Ishikawa (cell line): ENCODE measurements at regions not wholly inside any gene's neighbourhood (a gene's known extent, or its start where the extent isn't known, plus 50 kb on each side); places are given as distances from the start of the nearest gene placed in this dataset.
A peak's percentile ranks its signal among the peaks of the same experiment; 100 is the strongest.

Experiments used
- CEBPB ChIP-seq: IDR thresholded peaks from 2 replicates; pipeline ENCODE4 v1.6.1; 2012
- EP300 ChIP-seq: IDR thresholded peaks from 2 replicates; pipeline ENCODE4 v1.6.1; 2012; ENCODE audit warnings: borderline replicate concordance
- RAD21 ChIP-seq: IDR thresholded peaks from 2 replicates; pipeline ENCODE4 v1.6.1; 2012; ENCODE audit warnings: low read depth
- TAF1 ChIP-seq: IDR thresholded peaks from 2 replicates; pipeline ENCODE4 v1.6.1; 2012; ENCODE audit warnings: low read depth, mild to moderate bottlenecking
- ZBTB7A ChIP-seq: IDR thresholded peaks from 2 replicates; pipeline ENCODE4 v1.6.1; 2012; ENCODE audit warnings: low read depth
- TF ChIP-seq, protein P1 (sequence below): IDR thresholded peaks from 2 replicates; pipeline ENCODE4 v1.6.1; 2012
- TF ChIP-seq, protein P2 (sequence below): IDR thresholded peaks from 2 replicates; pipeline ENCODE4 v1.6.1; 2012; ENCODE audit warnings: low read depth, mild to moderate bottlenecking

DNA sequence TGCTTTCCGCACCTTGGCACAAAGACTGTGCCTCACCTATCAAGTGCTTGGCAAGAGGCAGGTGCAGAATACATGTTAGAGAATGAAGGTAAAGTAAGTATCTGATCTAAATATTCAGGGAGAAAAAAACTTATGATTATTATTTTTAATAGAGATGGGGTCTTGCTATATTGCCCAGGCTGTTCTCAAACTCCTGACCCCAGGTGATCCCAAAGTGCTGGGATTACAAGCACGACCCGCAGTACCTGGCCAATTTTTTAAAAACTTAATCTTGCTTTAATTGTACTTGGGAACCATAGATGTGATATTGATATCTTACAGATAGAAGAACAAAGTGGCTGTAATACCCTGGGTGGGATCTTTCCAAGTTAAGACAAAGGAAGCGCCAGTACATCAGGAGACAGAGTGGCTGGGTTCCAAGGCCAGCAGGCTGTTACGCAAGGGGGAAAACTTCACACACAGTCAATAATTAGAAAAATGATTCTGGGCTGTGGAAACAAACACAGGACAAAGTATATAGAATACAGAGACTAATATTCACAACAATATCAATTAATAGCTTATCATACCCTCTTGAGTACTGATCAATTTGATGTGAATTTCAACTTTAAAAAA, 58.6 kb upstream of the ATP1A1 start:
- TF ChIP-seq, protein P1, sequence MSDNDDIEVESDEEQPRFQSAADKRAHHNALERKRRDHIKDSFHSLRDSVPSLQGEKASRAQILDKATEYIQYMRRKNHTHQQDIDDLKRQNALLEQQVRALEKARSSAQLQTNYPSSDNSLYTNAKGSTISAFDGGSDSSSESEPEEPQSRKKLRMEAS = no peak
- TF ChIP-seq, protein P2, sequence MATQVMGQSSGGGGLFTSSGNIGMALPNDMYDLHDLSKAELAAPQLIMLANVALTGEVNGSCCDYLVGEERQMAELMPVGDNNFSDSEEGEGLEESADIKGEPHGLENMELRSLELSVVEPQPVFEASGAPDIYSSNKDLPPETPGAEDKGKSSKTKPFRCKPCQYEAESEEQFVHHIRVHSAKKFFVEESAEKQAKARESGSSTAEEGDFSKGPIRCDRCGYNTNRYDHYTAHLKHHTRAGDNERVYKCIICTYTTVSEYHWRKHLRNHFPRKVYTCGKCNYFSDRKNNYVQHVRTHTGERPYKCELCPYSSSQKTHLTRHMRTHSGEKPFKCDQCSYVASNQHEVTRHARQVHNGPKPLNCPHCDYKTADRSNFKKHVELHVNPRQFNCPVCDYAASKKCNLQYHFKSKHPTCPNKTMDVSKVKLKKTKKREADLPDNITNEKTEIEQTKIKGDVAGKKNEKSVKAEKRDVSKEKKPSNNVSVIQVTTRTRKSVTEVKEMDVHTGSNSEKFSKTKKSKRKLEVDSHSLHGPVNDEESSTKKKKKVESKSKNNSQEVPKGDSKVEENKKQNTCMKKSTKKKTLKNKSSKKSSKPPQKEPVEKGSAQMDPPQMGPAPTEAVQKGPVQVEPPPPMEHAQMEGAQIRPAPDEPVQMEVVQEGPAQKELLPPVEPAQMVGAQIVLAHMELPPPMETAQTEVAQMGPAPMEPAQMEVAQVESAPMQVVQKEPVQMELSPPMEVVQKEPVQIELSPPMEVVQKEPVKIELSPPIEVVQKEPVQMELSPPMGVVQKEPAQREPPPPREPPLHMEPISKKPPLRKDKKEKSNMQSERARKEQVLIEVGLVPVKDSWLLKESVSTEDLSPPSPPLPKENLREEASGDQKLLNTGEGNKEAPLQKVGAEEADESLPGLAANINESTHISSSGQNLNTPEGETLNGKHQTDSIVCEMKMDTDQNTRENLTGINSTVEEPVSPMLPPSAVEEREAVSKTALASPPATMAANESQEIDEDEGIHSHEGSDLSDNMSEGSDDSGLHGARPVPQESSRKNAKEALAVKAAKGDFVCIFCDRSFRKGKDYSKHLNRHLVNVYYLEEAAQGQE = no peak
- no peak for TF ChIP-seq RAD21
- no peak for TF ChIP-seq TAF1
- TF ChIP-seq ZBTB7A = no peak
- TF ChIP-seq EP300 = no peak
- peak; percentile 65; the same call in 1 of the 2 replicates for TF ChIP-seq CEBPB
